Testis (tissue), 2 donors: ENCODE measurements at regions not wholly inside any gene's neighbourhood (a gene's known extent, or its start where the extent isn't known, plus 50 kb on each side); places are given as distances from the start of the nearest gene placed in this dataset.
"Not testable (repeated sequence)": the region's sequence is repeated elsewhere in the genome, so short reads cannot be mapped to it uniquely, and the experiment has no call there.

ENCODE experiments used
- DNase-seq: peaks from one replicate; pipeline ENCODE4 v3.0.0-alpha.2; 2019
- H3K27ac ChIP-seq, 2 donors: fragments of 200-600 bp; sonication (generic); one replicate each; pipeline ENCODE4 v1.5.1; 2019
- H3K27me3 ChIP-seq: fragments of 200-600 bp; sonication (generic); one replicate; pipeline ENCODE4 v1.5.1; 2019
- H3K36me3 ChIP-seq: fragments of 200-600 bp; sonication (generic); one replicate; pipeline ENCODE4 v1.5.1; 2017; ENCODE audit warnings: low read depth; ENCODE audit errors: missing control alignments
- H3K4me1 ChIP-seq: fragments of 200-600 bp; sonication (generic); one replicate; pipeline ENCODE4 v1.5.1; 2019
- H3K4me3 ChIP-seq, 2 donors: fragments of 200-600 bp; sonication (generic); one replicate each; pipeline ENCODE4 v1.5.1; 2017 to 2019
- H3K9me3 ChIP-seq: fragments of 200-600 bp; sonication (generic); one replicate; pipeline ENCODE4 v1.5.1; 2017
- POLR2A ChIP-seq: fragments of 450-650 bp; IDR thresholded peaks from one replicate; pipeline ENCODE4 v1.6.1; 2017; ENCODE audit warnings: antibody characterized with exemption, mild to moderate bottlenecking, moderate library complexity
- WGBS, 2 donors: methylation state at CpG; one replicate each; pipeline ENCODE4 v1.1.5; 2018; 5-methylcytosine and 5-hydroxymethylcytosine counted together
- intact Hi-C: fragments of 100-400 bp; cut with DNase I; formaldehyde crosslinking; loops from one replicate; pipeline ENCODE4 v1.15.1; 2023; ENCODE audit warnings: low total_unique reads
- TF ChIP-seq, protein P1 (sequence below), 3 experiments: fragments of 450-650 bp in 2 of 3; fragments of 200-600 bp in 1 of 3; sonication (generic) in 1 of 3; IDR thresholded peaks; one replicate each; pipeline ENCODE4 v1.5.1; 2016 to 2019; ENCODE audit warnings: antibody characterized with exemption in 3 of 3, mild to moderate bottlenecking in 2 of 3, moderate library complexity in 1 of 3

DNA sequence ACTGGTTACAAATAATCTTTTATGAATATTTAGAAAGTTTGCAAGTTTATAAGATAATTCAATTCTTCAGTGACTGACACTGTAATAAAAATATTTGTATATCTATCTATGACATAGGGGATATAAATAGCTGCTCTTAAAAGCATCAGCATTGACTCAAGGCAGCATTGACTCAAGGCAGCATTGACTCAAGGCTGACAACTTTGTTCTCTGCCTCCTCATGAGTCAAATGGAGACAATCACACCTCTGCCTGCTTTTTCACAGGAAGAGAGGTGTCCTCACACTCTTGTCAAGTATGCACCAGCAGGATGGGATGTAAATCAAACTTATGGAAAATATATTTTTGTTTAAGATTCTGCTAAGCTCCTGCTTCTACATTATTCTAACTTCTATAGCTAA is 1173.1 kb downstream of the NSUN3 start:
- no peaks in the 10 kb centered on the region for H3K27me3 ChIP-seq
- no peaks in the 10 kb centered on the region for H3K9me3 ChIP-seq
- H3K36me3 ChIP-seq, result no peaks in the 10 kb centered on the region
- no peak for TF ChIP-seq POLR2A
- no peak for DNase-seq
- intact Hi-C loops, result no loop called here
- H3K4me3 ChIP-seq, result no peak overlapping the region
- no peaks in the 10 kb centered on the region for H3K4me1 ChIP-seq
- no peak overlapping the region for H3K27ac ChIP-seq

DNA sequence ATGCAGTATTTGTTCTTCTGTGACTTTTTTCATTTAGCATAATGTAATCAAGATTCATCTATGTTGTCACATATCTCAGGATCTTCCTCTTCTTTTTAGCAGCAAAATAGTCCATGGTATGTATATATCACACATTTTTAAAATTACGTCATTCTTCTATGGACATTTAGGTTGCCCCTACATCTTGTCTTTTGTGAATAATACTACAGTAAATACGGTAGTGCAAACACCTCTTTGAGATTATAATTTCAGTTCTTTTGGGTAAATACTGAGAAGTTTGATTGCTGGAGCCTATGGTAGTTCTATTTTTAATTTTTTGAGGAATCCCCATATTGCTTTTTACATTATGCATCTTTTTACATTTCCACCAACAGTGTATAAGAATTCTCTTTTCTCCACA is 1174.9 kb downstream of the NSUN3 start:
- Histone ChIP-seq H3K4me3 (no peak overlapping the region), H3K36me3 (no peaks in the 10 kb centered on the region), H3K4me1 (no peaks in the 10 kb centered on the region), H3K27me3 (no peaks in the 10 kb centered on the region), H3K9me3 (no peaks in the 10 kb centered on the region), H3K27ac (no peak overlapping the region)
- 42 to 44% methylated on average over 2 of the region's 2 CpGs for WGBS, 2 donors
- no peak for DNase-seq
- no peak for TF ChIP-seq POLR2A
- TF ChIP-seq, protein P1, sequence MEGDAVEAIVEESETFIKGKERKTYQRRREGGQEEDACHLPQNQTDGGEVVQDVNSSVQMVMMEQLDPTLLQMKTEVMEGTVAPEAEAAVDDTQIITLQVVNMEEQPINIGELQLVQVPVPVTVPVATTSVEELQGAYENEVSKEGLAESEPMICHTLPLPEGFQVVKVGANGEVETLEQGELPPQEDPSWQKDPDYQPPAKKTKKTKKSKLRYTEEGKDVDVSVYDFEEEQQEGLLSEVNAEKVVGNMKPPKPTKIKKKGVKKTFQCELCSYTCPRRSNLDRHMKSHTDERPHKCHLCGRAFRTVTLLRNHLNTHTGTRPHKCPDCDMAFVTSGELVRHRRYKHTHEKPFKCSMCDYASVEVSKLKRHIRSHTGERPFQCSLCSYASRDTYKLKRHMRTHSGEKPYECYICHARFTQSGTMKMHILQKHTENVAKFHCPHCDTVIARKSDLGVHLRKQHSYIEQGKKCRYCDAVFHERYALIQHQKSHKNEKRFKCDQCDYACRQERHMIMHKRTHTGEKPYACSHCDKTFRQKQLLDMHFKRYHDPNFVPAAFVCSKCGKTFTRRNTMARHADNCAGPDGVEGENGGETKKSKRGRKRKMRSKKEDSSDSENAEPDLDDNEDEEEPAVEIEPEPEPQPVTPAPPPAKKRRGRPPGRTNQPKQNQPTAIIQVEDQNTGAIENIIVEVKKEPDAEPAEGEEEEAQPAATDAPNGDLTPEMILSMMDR (IDR thresholded peaks at IDR 0.05), result no peak
- intact Hi-C loops, result no loop called here

DNA sequence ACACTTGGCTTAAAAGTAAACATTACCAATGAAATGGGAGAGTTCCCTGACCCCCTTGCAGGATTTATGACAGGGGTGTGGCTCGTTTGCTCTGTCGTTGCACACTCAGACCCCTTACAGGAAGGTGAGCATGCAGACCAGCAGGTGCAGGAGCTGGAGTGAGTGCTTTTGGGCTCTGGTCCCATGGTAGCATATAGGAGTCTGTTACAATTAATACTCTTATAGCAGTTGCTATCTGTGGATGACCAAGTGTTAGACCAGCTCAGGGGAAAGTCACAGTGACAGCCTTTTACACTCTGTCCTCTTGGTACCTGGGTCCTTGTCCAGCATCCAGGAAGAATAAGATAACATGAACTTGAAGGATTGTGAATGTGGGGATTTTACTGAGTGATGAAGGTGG is 1177.5 kb downstream of the NSUN3 start:
- no peak overlapping the region for H3K4me3 ChIP-seq
- no peak for DNase-seq
- H3K36me3 ChIP-seq, result no peaks in the 10 kb centered on the region
- H3K27ac ChIP-seq, result no peak overlapping the region
- 66 to 72% methylated on average over 2 of the region's 2 CpGs for WGBS, 2 donors
- intact Hi-C loops, result no loop called here
- H3K27me3 ChIP-seq, result no peaks in the 10 kb centered on the region
- no peaks in the 10 kb centered on the region for H3K4me1 ChIP-seq
- TF ChIP-seq POLR2A, result no peak
- TF ChIP-seq, protein P1 (IDR thresholded peaks at IDR 0.05), result no peak
- no peaks in the 10 kb centered on the region for H3K9me3 ChIP-seq

DNA sequence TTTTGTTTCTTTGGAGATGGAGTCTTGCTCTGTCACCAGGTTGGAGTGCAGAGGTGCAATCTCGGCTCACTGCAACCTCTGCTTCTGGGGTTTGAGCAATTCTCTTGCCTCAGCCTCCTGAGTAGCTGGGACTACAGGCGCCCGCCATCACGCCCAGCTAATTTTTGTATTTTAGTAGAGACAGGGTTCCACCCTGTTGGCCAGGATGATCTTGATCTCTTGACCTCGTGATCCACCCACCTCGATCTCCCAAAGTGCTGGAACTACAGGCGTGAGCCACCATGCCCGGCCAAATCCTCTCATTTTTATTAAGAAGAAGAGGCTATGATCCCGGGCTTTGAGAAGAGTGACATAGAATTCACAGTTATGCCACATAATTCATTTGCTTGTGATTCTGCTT is 1178.4 kb downstream of the NSUN3 start:
- H3K36me3 ChIP-seq, H3K9me3 ChIP-seq, H3K27me3 ChIP-seq, H3K4me3 ChIP-seq, H3K27ac ChIP-seq, intact Hi-C loops, DNase-seq, H3K4me1 ChIP-seq: not testable (repeated sequence)
- 43 to 68% methylated on average over 9 of the region's 9 CpGs for WGBS, 2 donors

DNA sequence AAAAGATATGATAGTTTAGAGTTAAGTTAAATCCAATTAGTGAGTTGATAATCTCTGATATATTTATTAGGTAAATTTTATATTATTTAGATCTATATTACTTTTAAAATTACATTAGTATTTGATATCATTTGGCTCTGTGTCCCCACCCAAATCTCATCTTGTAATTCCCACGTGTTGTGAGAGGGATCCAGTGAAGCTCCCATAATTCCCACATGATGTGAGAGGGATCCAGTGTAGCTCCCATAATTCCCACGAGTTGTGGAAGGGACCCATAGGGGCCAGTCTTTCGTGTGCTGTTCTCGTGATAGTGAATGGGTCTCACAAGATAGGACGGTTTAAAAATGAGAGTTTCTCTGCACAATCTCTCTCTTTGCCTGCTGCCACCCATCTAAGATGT is 1183.6 kb downstream of the NSUN3 start:
- Histone ChIP-seq H3K4me1 (no peaks in the 10 kb centered on the region), H3K27me3 (no peaks in the 10 kb centered on the region), H3K36me3 (no peaks in the 10 kb centered on the region), H3K9me3 (no peaks in the 10 kb centered on the region), H3K4me3 (no peak overlapping the region), H3K27ac (no peak overlapping the region)
- TF ChIP-seq, protein P1 (IDR thresholded peaks at IDR 0.05), result no peak
- no peak for TF ChIP-seq POLR2A
- WGBS, 2 donors, result 84% methylated on average over 5 of the region's 5 CpGs
- DNase-seq, result no peak
- intact Hi-C loops, result no loop called here

DNA sequence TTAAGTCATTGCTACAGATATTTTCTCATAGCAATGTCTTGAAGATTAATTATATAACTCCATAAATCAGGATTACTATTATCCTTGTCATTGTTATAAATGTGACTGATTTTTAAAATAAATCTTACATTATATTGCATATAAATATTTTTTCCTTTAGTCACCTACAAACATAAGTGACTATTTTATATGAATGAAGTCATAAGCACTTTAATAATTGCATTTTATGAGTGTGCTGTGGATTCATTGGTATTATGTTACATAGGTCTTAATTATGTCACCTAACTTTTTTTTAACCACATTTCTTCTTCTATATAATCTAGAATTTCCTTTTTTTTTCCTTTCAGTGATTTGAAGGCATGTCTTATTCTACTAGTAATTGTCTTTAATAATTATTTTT is 1191.2 kb downstream of the NSUN3 start:
- Histone ChIP-seq H3K27ac (no peak overlapping the region), H3K4me3 (no peak overlapping the region), H3K27me3 (no peaks in the 10 kb centered on the region), H3K9me3 (no peaks in the 10 kb centered on the region), H3K36me3 (no peaks in the 10 kb centered on the region), H3K4me1 (no peaks in the 10 kb centered on the region)
- DNase-seq, result no peak
- no peak for TF ChIP-seq POLR2A
- TF ChIP-seq, protein P1 (IDR thresholded peaks at IDR 0.05), result no peak
- intact Hi-C loops, result no loop called here
